Stomach smooth muscle (tissue), 2 donors: ENCODE measurements at regions not wholly inside any gene's neighbourhood (a gene's known extent, or its start where the extent isn't known, plus 50 kb on each side); places are given as distances from the start of the nearest gene placed in this dataset.
"Not testable (repeated sequence)": the region's sequence is repeated elsewhere in the genome, so short reads cannot be mapped to it uniquely, and the experiment has no call there.

Experiments used
- H3K27ac ChIP-seq: one replicate; pipeline ENCODE4 v1.7.0; 2013; ENCODE audit warnings: mild to moderate bottlenecking, low read length, inconsistent platforms
- H3K27me3 ChIP-seq, 2 donors: one replicate each; pipeline ENCODE4 v1.7.0; 2013; ENCODE audit warnings: low read length in 2 of 2; ENCODE audit not compliant: insufficient read depth in 2 of 2, control insufficient read depth in 1 of 2
- H3K36me3 ChIP-seq, 2 donors: one replicate each; pipeline ENCODE4 v1.7.0; 2013; ENCODE audit warnings: low read length in 2 of 2; ENCODE audit not compliant: control insufficient read depth in 2 of 2, insufficient read depth in 2 of 2
- H3K4me1 ChIP-seq: one replicate; pipeline ENCODE4 v1.7.0; 2013; ENCODE audit warnings: low read length; ENCODE audit not compliant: control insufficient read depth, insufficient read depth
- H3K4me3 ChIP-seq, 2 donors: one replicate each; pipeline ENCODE4 v1.7.0; 2013; ENCODE audit warnings: low read length in 2 of 2
- H3K9ac ChIP-seq, 2 donors: one replicate each; pipeline ENCODE4 v1.7.0; 2013; ENCODE audit warnings: low read length in 2 of 2, mild to moderate bottlenecking in 1 of 2
- H3K9me3 ChIP-seq, 2 donors: one replicate each; pipeline ENCODE4 v1.7.0; 2013; ENCODE audit warnings: low read length in 2 of 2; ENCODE audit not compliant: control insufficient read depth in 2 of 2
- donor health status: healthy.
- donor health status: Pancreatic carcinoma.

DNA sequence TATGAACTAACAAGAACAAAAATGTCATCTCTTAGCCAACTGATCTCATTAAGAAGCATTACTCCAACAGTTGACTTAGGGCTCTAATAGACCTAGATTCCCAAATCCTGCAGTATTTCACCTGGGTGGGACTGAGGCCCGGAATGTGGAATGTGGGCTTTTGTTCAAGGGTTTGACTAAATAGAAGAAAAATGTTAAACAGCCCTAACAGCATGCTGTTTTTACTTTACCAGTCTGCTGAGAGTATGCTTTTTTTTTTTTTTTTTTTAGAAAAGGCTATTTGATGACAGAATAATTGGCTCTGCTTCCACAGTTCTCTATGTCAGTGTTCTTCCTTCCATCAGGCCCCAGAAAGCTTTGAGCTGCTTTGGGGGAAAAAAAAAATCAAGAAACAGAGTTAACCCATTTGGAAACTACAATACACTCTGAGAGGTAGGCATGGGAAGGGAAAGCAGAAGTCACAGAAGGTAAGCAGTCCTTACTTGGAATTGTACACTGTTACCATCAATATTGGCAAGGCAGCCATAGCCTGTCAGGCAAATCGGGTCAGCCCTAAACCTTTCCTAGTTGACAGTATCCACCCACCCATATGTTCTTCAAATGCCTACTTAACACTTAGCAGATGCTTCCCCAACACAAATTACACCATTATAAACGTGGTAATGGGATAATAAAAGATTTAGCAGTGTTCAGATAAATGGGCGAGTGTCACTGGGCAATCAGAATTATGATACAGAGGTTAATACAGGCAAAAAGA, 224.2 kb downstream of the CNTN3 start:
- Histone ChIP-seq H3K4me3 (no peak overlapping the region), H3K9me3 (no peaks in the 10 kb centered on the region), H3K27ac (no peak overlapping the region), H3K27me3 (no peaks in the 10 kb centered on the region), H3K9ac (no peak overlapping the region), H3K4me1 (no peaks in the 10 kb centered on the region), H3K36me3 (no peaks in the 10 kb centered on the region)

DNA sequence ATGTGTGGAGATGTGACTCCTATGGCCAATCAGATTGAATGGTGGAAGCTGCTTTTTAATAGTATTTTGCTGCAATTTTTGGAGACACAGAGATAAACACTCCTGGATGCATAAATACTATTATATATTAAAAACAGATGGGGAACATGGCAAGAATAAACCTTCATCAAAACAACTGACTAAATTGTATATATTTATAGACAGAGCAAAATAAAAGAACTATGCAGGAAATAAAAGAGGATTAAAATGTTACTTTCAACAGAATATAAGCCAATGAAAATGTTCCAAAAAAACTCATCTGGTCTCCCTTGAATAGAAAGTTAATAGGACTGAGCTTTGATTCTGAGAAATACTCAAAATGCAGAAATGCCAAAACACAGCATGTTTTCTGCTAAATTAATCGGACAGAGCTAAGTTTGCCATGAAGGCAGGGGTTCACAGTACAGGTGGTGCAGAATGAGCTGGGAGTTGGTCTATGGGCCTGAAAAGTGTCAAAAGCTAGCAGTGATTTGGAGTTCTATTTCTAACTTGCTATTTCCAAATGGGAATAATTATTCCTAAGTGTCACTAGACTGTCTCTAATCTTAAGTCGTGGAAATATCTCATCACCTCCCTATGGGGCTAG, 227.2 kb downstream of the CNTN3 start:
- no peak overlapping the region for H3K27ac ChIP-seq
- no peaks in the 10 kb centered on the region for H3K9me3 ChIP-seq
- no peak overlapping the region for H3K9ac ChIP-seq

DNA sequence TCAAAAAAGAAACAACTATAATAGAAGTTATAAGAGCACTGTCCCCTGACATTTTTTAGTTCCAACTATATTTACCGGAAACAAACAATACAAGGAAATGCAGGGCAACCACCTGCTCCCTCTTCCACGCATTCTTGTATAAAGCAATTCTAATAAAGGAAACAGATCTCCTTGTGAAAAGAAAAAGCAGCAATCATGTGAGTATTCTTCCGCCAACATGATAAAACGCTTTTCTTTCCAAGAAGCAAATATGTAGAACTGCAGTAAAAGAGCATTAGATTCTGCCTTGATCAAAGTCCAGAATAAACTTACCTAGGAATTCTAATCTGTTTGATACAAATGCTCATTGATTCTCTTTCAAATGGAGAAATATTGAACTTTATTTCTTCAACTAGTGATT, 230.3 kb downstream of the CNTN3 start:
- no peaks in the 10 kb centered on the region for H3K36me3 ChIP-seq
- no peak overlapping the region for H3K4me3 ChIP-seq
- no peaks in the 10 kb centered on the region for H3K9me3 ChIP-seq
- no peak overlapping the region for H3K27ac ChIP-seq
- no peaks in the 10 kb centered on the region for H3K27me3 ChIP-seq
- no peaks in the 10 kb centered on the region for H3K4me1 ChIP-seq
- H3K9ac ChIP-seq: no peak overlapping the region

More for the DNA sequence above, 227.2 kb downstream of the CNTN3 start:
- Histone ChIP-seq H3K27me3 (no peaks in the 10 kb centered on the region), H3K36me3 (no peaks in the 10 kb centered on the region), H3K4me3 (no peak overlapping the region), H3K4me1 (no peaks in the 10 kb centered on the region)

DNA sequence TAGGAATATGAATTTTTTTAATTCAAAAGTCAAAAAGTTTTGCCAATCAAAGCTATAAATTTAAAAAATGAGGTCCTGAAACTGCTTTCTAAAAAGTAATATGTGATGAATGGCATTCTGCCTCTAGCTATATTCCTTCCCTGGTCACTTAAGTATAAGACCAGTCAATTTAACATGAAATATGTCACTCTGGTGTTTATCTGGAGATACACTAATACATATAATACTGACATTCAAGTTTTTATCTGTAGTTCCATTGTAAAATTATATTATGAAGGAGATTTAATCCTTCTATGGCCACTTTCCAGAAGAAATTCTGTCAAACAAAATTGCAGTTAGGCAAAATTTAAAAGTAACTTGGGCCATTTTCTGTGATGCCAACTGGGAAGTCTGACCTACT, 236.8 kb downstream of the CNTN3 start:
- H3K27ac ChIP-seq: no peak overlapping the region
- H3K36me3 ChIP-seq: no peaks in the 10 kb centered on the region
- H3K4me3 ChIP-seq: no peak overlapping the region
- H3K27me3 ChIP-seq: no peaks in the 10 kb centered on the region
- no peaks in the 10 kb centered on the region for H3K9me3 ChIP-seq
- H3K9ac ChIP-seq: no peak overlapping the region
- no peaks in the 10 kb centered on the region for H3K4me1 ChIP-seq

DNA sequence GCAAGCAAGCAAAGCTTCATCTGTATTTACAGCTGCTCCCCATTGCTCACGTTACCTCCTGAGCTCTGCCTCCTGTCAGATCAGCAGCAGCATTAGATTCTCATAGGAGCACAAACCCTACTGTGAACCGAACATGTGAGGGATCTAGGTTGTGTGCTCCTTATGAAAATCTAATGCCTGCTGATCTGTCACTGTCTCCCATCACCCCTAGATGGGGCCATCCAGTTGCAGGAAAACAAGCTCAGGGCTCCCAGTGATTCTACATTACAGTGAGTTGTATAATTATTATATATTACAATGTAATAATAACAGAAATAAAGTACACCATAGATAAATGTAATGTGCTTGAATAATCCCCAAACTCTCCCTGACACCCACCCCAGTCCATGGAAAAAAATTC, 238.1 kb downstream of the CNTN3 start:
- H3K27ac ChIP-seq, H3K27me3 ChIP-seq, H3K9me3 ChIP-seq, H3K4me1 ChIP-seq, H3K36me3 ChIP-seq, H3K4me3 ChIP-seq, H3K9ac ChIP-seq: not testable (repeated sequence)

DNA sequence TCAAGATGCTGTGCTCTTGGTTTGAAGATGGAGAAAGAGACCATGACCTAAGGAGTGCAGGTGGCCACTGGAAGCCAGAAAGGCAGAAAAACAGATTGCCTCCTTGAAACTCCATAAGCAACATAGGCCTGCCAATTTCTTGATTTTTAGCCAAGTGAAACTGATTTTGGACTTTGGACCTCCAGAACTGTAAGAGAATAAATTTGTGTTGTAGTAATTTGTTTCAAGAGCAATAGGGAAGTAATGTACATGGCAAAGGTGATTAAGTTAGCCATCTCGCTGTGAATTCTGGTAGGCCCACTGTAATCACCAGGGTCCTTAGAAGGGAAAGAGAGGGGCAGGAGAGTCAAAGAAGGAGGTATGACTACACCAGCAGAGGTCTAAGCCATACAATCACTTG, 238.8 kb downstream of the CNTN3 start:
- Histone ChIP-seq H3K36me3 (no peaks in the 10 kb centered on the region), H3K27ac (no peak overlapping the region), H3K9ac (no peak overlapping the region), H3K27me3 (no peaks in the 10 kb centered on the region), H3K9me3 (no peaks in the 10 kb centered on the region), H3K4me3 (no peak overlapping the region), H3K4me1 (no peaks in the 10 kb centered on the region)

DNA sequence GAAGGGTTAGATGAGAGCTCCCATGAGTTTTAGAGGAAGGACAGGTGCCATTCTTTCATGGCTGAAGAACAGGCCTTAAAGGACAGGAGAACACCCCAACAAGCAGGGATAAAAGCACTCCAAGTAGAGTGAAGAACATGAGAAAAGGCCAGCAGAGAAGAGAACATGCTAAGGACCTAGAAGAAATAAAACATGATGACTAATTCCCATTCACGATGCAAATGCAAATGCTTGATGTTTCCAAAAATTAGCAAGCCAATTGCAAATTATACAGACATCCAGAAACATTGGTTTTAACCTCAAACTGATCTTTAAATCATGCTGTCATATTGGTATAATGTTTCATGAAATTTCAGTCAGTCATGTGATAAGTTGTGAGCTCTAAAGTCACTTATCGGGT, 241.7 kb downstream of the CNTN3 start:
- H3K4me3 ChIP-seq: no peak overlapping the region
- H3K36me3 ChIP-seq: no peaks in the 10 kb centered on the region
- no peak overlapping the region for H3K9ac ChIP-seq
- no peaks in the 10 kb centered on the region for H3K27me3 ChIP-seq
- H3K27ac ChIP-seq: no peak overlapping the region
- H3K4me1 ChIP-seq: no peaks in the 10 kb centered on the region
- no peaks in the 10 kb centered on the region for H3K9me3 ChIP-seq

DNA sequence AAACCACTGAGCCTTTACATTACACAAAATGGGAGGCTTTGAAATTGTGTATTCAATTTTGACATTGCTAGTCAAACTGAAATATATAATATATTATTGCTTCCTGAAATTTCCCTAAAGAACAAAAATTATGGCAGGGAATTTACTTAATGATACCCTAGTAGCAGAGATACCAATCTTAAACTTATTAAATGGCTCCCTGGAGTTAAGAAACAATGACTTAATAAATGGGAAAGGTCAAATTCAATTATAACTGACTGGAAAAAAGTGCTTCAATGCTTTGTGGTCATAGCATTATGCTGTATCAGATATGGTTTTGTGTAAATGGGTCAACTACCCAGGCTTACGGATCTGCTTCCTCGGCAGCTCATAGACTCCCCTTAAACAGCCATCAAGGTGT, 244.1 kb downstream of the CNTN3 start:
- H3K36me3 ChIP-seq: no peaks in the 10 kb centered on the region
- no peaks in the 10 kb centered on the region for H3K4me1 ChIP-seq
- H3K27ac ChIP-seq: no peak overlapping the region
- H3K4me3 ChIP-seq: no peak overlapping the region
- no peaks in the 10 kb centered on the region for H3K9me3 ChIP-seq
- H3K9ac ChIP-seq: no peak overlapping the region
- no peaks in the 10 kb centered on the region for H3K27me3 ChIP-seq

DNA sequence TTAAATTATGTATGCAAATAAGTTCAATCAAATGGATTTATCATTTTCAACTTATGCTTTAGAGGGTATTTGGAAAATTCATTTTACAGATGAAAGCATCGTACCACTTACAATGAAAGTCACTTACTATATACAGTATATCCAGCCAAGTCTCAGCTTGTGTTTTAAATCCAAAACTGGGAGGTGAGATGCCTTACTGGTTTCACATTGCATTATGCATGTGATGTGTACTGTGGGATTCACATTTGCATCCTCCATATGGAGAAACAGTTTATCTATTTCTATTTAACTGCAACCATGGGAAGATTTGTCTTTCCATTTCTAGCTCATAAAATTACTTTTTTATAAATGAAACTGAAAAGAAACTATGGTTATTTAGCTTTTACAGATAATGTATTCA, 248.1 kb downstream of the CNTN3 start:
- Histone ChIP-seq H3K9me3 (no peaks in the 10 kb centered on the region), H3K9ac (no peak overlapping the region), H3K36me3 (no peaks in the 10 kb centered on the region), H3K27me3 (no peaks in the 10 kb centered on the region), H3K4me3 (no peak overlapping the region), H3K4me1 (no peaks in the 10 kb centered on the region), H3K27ac (no peak overlapping the region)

DNA sequence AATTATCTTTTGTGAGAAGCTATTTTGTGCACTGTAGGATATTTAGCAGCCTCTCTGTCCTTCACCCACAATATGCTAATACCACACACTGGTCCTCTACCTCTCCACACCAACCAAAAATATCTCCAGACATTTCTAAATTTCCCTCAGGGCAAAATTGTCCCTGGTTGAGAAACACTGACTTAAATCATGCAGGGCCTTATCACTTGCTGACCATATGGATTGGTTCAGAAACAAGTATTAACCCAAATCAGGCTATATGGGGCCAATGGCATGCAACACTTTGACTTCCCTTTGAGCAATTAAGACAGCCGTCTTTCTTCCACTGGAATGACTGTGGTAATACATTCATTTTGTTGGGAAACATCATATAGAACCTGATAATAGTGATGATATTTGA, 251.1 kb downstream of the CNTN3 start:
- H3K4me3 ChIP-seq: no peak overlapping the region

DNA sequence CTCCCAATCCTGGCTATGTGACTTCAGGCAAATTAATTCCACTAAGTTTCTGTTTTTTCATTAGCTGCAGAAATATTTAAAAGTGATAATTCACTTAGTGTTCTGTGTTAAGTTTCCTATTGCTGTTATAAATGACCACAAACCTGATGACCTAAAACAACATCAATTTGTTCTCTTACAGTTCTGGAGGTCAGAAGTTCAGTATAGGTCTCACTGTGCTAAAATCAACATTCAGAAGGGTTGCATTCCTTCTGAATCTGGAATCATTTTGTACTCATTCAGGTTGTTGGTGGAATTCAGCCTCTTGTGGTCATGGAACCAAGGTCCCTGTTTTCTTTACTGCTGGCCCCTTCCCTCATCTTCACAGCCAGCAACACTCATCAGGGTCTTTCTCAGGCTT, 254.1 kb downstream of the CNTN3 start:
- no peak overlapping the region for H3K9ac ChIP-seq
- no peaks in the 10 kb centered on the region for H3K9me3 ChIP-seq
- no peaks in the 10 kb centered on the region for H3K36me3 ChIP-seq
- no peaks in the 10 kb centered on the region for H3K4me1 ChIP-seq
- H3K27me3 ChIP-seq: no peaks in the 10 kb centered on the region
- H3K27ac ChIP-seq: no peak overlapping the region
- no peak overlapping the region for H3K4me3 ChIP-seq

More for the DNA sequence above, 251.1 kb downstream of the CNTN3 start:
- no peak overlapping the region for H3K27ac ChIP-seq
- no peak overlapping the region for H3K9ac ChIP-seq
- H3K9me3 ChIP-seq: no peaks in the 10 kb centered on the region
- H3K27me3 ChIP-seq: no peaks in the 10 kb centered on the region
- no peaks in the 10 kb centered on the region for H3K4me1 ChIP-seq
- no peaks in the 10 kb centered on the region for H3K36me3 ChIP-seq
